ENCODE measurements at regions not wholly inside any gene's neighbourhood (a gene's known extent, or its start where the extent isn't known, plus 50 kb on each side); places are given as distances from the start of the nearest gene placed in this dataset.

DNA sequence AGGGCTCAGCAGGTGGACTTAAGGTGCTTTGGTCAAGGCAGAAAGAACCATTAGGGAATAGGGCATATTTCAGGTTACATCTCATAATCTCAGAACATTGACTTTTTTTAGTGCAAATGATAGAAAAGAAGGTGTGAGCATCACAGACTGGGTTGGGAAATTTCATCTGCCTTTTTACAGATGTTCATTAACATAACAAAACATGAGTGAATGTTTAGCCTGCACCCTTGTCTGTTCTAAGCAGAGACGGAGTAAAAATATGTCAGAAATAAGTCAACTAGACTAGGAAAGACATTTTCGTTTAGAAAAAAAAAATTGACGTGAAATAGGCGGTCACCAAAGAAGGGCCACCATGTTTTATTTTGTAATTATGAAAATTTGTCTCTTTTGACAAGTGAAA, 127.5 kb upstream of the CDH13 start:
- no peak for DNase-seq

DNA sequence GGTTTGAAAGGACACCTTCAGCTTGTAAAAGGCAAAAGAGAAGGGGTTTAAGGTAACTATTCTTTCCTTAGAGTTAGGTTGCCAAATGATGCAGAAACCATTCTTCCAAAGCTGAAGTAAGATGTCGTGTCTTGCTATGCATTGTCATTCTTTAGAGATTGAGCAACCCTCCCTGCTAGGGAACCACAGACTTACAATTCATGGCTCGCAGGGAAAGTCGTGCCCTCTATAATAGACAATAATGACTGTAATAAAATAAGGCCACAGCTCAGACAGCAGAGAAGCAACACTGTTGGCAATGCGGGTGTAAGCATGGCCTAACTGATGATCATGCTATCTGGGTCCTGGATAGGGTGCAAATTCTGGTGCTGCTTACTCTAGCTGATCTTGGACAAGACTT, 129.6 kb upstream of the CDH13 start:
- no peak for DNase-seq

DNA sequence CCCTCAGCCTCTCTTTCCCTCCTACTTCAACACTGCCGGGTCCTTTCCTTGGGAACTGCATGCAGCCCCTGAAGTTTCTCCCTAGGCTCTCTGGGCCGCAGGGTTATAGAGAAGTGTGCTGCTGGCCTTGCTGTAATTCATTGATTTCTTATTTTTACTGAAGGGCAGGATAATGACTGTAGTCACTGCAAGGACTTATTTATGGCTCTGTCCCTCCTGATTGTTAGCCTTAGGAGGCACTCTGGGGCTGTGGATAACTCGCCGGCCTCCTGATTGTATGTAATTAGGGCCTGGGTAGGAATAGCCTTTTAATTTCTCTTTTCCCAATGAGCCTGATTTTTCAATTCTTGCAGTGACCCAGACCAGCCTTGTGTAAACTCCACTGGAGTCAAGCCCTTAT, 138.3 kb upstream of the CDH13 start:
- DNase-seq, result no peak

DNA sequence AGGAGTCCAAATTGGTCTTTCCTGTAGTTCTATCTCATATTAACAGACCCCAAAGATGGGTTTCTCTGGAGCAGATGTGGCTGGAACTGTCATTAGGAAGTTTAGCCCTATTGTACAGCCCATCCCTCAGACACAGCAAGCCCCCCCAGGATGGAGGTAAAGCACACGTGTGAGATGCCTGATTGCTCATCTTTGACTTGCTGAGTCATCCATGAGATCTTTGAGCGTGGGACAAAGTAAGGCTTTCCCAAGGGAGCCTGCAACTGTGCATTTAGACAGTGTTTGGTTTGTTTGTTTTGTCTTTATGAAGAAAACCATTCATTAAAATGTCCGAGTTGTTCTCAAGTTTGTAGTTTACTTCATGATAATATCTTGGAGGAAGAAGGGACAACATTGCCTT, 145.3 kb upstream of the CDH13 start:
- no peak for DNase-seq

DNA sequence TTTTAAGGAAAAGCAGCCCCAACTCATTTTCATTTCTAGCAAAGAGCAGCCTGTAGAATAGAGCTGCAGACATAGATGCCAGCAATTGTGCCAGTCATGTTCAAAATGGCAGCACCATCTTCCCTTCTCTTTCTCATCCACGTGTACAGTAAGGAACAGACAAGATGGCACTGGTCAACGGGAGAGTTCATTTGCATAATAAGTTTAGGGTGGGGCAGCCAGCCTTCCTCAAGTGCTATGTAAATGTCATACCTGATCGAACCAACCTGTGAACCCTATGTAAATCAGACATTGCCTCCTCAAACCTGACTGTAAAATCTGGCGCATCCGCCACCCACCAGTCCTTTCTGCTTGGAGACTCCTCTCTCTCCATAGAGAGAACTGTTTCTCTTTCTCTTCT, 150.0 kb upstream of the CDH13 start:
- no peak for DNase-seq

DNA sequence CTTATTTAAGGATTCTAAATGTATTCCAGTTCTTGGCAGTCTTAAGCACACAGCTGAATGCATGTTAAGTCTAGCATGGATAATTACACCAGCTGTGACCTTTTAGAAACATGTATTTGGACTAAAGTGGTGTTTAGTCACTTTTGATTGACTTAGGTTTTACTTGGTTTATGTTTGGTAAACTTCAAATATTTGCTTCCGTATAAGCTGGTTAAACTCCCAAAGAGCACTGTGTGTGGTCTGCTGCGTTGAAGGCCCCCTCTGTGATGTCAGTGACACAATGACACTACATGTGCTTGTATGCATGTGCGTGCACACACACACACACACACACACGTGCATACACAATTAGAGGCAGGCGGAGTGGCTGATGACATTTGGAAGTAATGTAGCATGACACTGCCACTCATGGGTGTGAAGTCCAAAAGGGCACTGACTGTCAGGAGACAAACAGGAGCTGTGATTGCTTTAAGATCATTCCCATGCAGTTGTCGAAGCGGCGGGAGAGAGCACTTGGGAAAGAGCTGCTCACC, 156.1 kb upstream of the CDH13 start:
- DNase-seq, result no peak

DNA sequence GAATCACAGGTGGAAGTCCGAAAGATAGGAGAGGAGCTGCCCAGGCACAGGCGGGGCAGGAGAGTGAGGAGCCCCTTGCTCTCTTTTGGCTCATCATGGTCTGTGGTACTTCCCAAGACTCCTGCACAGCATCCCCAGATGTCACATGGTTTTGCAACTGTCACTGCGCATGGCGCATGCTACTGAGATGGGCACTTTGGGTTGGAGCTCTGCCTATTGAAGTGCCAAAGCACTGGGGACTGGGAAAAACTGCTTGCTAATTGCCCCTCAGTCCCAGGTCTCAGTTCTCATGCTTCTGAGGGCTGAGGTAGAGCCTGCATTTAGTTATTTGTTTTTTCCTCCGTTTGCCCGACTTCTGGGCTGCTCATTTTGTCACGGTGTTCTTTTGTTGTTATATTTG, 156.8 kb upstream of the CDH13 start:
- DNase-seq, result no peak

DNA sequence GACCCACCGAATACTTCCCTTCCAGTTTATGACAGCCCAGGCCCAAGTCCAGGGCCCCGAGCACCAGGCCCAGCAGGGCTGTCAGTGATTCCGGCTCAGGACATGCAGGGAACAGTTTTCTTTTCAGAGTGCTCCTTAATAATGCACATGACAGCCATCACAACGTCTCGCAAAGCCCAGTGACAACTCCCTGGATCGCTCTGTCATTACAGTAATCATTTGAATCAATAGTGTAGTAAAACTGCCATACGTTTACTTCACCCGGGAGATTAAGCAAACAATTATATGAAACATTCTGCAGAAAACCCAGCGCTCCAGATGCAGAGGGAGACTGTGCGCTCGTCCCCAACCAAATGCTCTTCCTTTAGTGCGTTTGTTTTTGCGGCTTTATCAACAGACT, 162.6 kb upstream of the CDH13 start:
- no peak for DNase-seq

DNA sequence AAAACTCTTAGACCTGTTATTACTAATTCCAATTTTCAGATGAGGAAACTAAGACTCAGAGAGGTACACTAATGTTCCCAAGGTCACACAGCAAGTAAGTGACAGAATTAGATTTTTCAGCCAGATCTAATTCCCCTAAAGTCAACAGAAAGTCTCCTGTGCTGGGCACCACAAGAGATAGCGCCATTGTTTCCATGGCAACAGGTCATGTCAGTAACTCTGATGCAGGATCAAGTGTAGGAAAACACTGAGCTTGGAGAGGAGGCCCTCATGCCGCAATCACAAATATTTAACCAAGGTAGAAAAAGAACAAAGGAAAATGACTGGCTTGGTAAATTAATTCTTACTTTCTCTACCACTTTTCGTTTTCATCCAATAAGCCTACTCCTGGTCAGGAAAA, 166.0 kb upstream of the CDH13 start:
- no peak for DNase-seq

DNA sequence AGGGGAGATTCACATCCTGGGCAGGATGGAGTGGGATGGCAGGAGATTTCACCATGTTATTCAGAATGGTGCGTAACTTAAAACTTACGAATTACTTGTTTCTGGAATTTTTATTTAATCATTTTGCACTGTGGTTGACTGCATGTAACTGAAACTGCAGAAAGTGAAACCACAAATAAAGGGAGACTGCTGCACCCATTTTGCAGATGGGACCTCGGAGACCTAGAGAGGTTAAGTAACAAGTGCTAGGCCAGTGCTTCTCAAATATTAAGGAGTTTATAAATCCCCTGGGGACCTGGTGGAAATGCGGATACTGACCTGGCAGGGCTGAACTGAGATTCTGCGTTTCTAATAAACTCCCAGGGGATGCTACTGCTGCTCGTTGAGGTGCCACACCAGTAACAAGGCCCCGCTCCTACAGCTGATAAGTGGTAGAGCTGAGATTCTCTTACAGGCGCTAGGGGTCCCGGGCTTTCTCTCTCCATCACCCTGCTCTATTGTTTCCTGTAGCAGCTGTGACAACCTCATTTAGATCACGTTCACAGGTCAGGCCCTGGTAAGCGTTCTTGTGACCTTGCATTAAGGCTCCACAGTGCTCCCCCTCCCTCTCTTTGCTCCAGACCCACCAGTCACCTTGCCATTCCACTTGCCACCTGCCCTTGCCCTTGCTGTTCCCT, 167.1 kb upstream of the CDH13 start:
- no peak for DNase-seq

DNA sequence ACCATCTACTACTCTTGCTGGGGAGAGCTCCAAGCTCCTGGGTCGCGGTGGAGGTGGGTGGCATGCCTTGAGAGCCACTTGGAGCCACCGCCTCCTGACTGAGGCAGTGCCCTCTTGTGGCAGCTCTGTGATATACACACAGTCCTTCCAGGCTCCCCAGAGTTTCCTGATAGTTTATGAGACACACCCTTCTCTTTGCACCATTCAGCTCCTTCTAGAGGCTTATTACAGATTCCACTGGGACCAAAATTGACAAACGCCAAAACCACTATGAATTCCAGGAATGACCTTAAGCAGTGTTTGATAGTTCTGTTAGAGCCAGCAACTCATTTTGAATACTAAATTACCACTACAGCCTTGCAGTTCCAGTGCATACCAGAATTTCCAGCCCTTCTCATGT, 170.1 kb upstream of the CDH13 start:
- peak in 36 of 56 donors; percentile 2 to 61 (median 18) for DNase-seq

DNA sequence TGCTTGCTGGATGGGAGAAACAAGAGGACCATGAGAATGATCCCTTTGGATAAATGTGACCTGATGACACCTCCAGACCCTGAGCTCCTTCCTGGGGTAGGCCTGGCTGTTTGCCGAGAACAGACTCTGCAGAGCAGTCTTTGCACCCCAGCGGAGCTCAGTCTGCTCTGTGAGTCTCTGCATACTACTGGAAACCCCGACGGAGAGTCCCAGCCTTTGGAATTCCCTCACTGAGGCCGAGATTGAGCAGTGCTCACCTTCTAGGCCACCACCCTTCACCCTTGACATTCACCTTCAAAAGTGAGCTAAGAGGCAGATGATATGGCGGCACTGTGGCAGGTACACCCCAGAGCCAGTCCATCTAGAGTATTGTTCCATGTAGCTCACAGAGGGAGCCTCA, 172.2 kb upstream of the CDH13 start:
- DNase-seq, result no peak

DNA sequence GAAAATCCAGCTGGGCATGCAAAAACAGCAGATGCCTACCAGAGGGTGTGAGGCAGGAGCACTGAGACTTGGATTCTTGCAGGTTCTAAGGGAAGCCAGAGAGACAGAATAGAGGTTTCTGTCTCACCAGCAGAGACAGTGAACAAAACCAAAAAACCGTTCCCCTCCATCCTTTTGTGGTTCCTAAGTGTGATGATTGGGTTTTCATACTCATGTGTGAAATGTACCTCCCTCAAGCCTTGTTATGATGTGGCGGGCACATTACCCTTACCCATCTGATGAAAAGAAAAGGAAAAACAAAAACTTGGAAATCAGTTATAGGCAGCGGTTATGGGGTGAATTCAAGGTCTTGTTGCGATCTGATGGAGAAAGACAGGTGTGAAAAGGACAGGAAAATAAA, 172.6 kb upstream of the CDH13 start:
- DNase-seq, result no peak

DNA sequence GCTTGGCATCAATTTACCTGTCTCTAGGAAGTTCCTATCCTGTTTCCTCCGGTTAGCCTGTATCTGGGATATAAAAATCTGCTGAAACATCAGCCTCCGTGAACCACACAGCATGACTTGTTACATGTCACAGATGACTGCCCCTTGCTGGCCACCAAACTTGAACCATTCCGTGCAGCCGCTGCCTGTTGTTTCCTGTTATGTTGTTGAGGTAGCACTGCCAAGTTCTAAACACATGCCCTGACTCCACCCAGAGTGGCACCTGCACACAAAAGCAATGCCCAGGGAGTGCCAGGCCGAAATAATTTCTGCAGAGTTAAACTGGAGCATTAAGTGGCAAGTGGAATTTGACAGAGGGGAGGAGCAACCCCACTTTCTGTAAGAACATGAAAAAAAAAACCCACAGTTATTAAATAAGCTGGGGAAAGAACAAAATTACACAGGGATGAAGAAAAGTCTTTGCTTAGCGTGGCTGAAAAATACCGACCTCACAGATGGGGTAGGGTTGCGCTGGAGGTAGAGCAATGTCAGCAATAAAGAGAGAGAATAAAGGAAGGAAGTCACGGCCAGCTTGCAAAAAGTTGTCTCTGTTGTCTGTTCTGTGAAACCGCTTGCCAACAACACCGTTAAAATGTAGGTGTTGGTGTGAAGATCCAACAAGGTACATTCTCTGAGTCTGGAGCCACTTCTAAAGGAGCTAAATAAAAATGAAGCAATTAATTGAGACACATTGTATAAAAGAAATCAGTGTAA, 174.6 kb upstream of the CDH13 start:
- peak in 1 of 56 donors; percentile 19 for DNase-seq

DNA sequence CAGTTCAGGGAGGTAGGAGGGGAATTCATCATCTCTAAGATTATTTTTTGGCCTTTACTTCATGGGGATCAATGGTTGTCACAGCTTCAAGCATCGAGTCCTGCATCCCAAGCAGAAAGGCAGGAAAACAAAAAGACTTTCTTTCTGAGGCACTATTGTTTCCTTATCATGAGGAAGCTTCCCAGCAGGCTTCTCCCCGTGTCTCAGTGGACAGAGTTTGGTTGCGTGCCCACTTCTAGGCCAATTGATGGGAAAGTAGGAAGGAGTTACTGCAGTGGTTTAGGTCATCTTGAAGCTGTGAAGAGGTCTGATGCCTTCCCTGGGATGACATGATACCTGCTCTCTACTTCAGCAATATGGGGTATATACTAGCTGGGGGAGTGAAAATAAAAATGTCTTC, 175.3 kb upstream of the CDH13 start:
- peak in 5 of 56 donors; percentile 1 to 28 (median 6) for DNase-seq

DNA sequence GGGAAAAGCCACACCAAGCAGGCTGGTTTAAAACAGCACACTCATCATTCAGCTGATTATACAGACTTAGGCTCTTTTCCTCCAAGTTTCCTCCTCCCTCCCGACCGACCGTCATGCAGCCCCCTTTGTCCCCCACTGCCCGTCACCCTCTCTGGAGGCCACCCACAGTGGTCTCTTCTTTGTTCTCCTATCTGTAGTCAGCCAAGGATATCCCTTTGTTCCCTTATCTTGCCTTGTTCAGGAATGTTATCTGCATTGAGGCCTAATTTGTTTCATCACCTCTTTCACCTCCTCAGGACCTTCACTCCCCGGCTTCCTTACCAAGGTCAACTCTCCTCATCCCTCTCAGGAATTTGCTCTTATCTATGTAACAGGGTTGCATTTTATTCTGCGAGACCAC, 186.4 kb upstream of the CDH13 start:
- no peak for DNase-seq

DNA sequence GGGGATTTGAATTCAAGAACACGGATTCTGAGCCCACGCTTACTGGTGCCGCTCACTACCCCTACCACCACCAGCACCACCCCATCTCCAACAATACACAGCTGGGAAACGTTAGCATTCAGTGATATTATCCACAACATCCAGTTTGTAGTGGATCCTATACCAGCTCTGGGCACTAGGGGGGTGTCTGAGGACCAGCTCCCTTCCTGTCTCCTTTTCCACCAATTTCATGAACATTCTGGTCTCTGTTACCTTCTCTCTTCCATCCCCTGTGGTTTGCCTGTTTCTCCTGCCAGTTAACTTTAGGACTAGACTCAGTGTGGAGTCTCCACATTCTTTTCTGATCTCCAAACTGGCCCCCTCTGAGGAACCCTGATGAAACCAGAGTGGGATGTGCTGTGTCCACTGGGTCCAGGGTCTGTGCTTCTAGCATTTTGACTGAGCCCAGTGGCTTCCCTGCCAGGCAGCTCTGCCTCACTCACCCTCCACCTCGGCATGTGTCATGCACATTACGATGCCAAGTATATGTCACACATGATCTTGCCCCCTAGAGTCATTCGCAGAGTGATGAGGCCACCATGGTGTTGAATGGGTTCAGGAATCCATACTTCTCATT, 187.0 kb upstream of the CDH13 start:
- DNase-seq, result peak in 2 of 56 donors; percentile 3 to 18

DNA sequence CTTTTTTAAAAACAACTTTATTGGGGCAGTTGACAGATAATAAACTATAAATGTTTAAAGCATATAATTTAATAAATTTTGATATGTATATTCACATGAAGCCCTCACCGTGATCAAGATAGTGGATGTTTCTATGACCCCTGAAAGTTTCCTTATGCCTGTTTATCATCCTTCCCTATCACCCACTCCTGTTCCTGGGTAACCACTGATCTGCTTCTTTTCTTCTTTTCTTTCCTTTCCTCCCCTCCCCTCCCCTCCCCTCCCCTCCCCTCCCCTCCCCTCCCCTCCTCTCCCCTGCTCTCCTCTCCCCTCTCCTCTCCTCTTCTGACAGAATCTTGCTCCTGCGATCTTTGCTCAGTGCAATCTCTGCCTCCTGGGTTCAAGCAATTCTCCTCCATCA, 193.7 kb upstream of the CDH13 start:
- DNase-seq, result no peak

DNA sequence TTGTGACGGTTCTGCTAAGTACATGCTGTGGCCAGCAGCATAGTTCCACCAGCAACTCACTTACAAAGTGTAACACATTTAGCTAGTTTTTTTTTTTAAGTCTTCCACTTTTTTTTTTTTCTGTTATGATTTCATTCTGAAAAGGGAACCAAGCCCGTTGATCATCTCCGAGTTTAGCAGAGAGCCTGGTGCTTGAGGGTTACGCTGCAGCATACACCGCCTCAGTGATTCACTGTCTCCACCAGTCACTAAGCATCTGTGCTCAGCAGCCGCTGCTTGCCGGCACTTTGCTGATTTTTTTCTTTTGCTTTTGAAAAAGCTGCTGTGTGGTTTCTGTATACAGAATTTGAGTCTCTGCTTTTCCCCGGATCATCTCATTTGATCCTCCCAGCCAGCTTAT, 194.5 kb upstream of the CDH13 start:
- DNase-seq, result peak in 14 of 56 donors; percentile 2 to 27 (median 11)

DNA sequence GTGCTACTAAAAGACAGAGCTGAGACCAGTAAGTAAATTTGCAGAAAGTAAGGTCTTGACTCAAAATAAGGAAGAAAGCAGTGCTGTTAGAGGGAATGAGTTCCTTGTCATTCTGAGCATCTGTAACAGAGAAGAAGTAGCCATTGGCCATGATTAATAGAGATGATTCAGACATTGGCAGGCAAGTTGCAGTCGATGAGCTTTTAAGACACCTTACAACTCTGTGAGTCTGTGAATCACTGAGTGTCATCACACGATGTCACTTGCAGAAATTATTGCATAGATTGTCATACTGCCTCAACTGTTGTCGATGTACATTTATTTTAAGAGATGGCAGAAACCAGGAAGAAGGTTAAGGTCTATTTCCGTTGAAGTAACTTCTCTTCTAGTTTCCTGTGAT, 201.1 kb upstream of the CDH13 start:
- DNase-seq, result no peak

DNA sequence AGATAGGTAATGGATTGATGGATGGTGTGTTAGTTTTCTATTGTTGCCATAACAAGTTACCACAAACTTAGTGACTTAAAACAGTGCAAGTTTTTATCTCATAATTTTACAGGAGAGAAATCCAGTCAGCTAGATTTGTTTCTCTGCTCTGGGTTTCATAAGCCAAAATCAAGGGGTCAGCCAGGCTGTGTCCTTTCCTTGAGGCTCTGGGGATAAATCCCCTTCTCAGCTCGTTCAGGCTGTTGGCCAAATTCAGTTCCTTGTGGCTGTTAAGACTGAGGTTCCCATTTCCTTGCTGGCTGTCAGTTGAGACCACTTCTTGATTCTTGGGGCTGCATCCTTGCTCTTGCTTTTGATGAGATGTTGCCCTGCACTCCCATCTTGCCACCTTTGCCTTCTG, 204.9 kb upstream of the CDH13 start:
- no peak for DNase-seq

DNA sequence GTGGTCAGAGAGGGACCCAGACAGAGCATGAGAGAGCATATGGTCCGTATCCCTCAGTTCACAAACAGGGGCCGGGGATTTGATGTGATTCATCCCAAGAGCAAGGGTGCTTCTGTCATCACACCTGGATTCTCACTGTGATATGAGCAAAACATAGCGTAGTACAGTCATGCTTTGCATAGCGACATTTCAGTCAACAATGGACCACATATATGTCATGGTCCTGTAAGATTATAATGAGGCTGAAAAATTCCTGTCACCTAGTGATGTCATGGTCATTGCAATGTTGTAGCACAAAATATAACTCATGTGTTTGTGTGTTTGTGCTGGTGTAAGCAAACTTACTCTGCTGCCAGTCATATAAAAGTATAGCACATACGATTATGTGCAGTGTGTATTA, 207.4 kb upstream of the CDH13 start:
- DNase-seq, result no peak

DNA sequence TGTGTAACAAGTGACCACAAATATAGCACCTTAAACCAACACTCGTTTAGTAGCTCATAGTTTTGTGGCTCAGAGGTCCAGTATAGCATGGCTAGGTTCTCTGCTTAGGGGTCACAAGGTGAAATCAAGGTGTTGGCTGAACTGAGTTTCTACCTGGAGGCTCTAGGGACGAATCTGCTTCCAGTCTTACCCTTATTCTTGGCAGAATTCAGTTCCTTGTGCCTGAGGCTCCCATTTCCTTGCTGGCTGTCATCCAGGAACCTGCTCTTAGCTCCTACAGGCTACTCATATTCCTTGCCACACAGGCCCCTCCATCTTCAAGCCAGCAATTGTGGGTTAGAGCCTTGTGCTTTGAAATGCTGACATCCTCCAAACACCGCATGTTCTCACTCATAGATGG, 212.3 kb upstream of the CDH13 start:
- DNase-seq, result no peak

Data from amygdala (tissue), 56 donors.